Endothelial cell of umbilical vein (primary cell): ENCODE measurements at regions not wholly inside any gene's neighbourhood (a gene's known extent, or its start where the extent isn't known, plus 50 kb on each side); places are given as distances from the start of the nearest gene placed in this dataset.

ENCODE experiments used
- BruUV-seq: library from RNA; stranded (reverse); fragments of 400-500 nt; replicated peaks from 2 replicates; lab custom pipeline; 2021; lab: Mats Ljungman, UMichigan
- CTCF ChIA-PET: fragments of 300-600, 350-600 bp; sonication (Branson Sonifier 250); formaldehyde crosslinking; loops from one replicate; lab custom pipeline; 2021; ENCODE audit warnings: antibody characterized with exemption, inconsistent platforms; lab: Charles Lee
- POLR2A ChIA-PET: fragments of 300-600, 350-600 bp; sonication (Branson Sonifier 250); formaldehyde crosslinking; loops from one replicate; lab custom pipeline; 2021; ENCODE audit warnings: antibody characterized with exemption, inconsistent platforms; lab: Charles Lee
- DNase-seq: peaks from one replicate; pipeline ENCODE4 v3.0.0-alpha.2; 2011; ENCODE audit warnings: low read depth, low spot score
- FAIRE-seq: peaks from 2 replicates; lab custom pipeline; 2011; peaks lifted over from hg19 to GRCh38; lab: Jason Lieb, UNC
- H2AFZ ChIP-seq: 2 replicates; pipeline ENCODE4 v1.6.0; 2012; ENCODE audit warnings: low read depth, low read length, control low read depth, inconsistent platforms
- H3K27ac ChIP-seq: 2 replicates; pipeline ENCODE4 v1.5.1; 2011; ENCODE audit warnings: low read depth, mild to moderate bottlenecking, control low read depth, low read length, moderate library complexity; ENCODE audit not compliant: insufficient read depth
- H3K27me3 ChIP-seq, 2 experiments: 2 replicates each; pipeline versions ENCODE4 v1.6.0 to v1.6.1; 2011; ENCODE audit warnings: low read length in 2 of 2, mixed read lengths in 1 of 2; ENCODE audit not compliant: control insufficient read depth in 2 of 2, insufficient read depth in 2 of 2
- H3K36me3 ChIP-seq, 2 experiments: 2 replicates in 1 of 2; 3 replicates in 1 of 2; pipeline ENCODE4 v1.5.1; 2011; ENCODE audit warnings: low read length in 2 of 2, mild to moderate bottlenecking in 1 of 2, moderate library complexity in 1 of 2; ENCODE audit not compliant: control insufficient read depth in 2 of 2, insufficient read depth in 2 of 2; ENCODE audit errors: extremely low read depth in 1 of 2
- H3K4me1 ChIP-seq: 3 replicates; pipeline ENCODE4 v1.5.1; 2011; ENCODE audit warnings: mild to moderate bottlenecking, low read length; ENCODE audit not compliant: control insufficient read depth, insufficient read depth; ENCODE audit errors: extremely low read depth
- H3K4me2 ChIP-seq: 2 replicates; pipeline ENCODE4 v1.6.1; 2011; ENCODE audit warnings: low read length, control low read depth, mixed read lengths; ENCODE audit not compliant: insufficient read depth
- H3K4me3 ChIP-seq, 3 experiments: fragments of 200-600 bp in 1 of 3; sonication (generic), shearing (Covaris generic) in 1 of 3; replicated peaks in 1 of 3; 2 replicates each; pipeline ENCODE4 v1.5.1; 2011 to 2016; ENCODE audit warnings: control low read depth in 3 of 3, low read length in 3 of 3, mild to moderate bottlenecking in 2 of 3, inconsistent platforms in 1 of 3, low read depth in 1 of 3, moderate library complexity in 1 of 3; ENCODE audit not compliant: insufficient read depth in 1 of 3
- H3K79me2 ChIP-seq: 2 replicates; pipeline ENCODE4 v1.6.0; 2012; ENCODE audit warnings: low read length, inconsistent platforms; ENCODE audit not compliant: control insufficient read depth, insufficient read depth
- H3K9ac ChIP-seq: replicated peaks from 2 replicates; pipeline ENCODE3; 2011; ENCODE audit warnings: low read length, control low read depth; ENCODE audit not compliant: insufficient read depth; ENCODE audit errors: extremely low read depth
- H3K9me1 ChIP-seq: replicated peaks from 3 replicates; pipeline ENCODE4 v1.6.0; 2011; ENCODE audit warnings: mild to moderate bottlenecking, low read length; ENCODE audit not compliant: control insufficient read depth, insufficient read depth; ENCODE audit errors: extremely low read depth
- H3K9me3 ChIP-seq: replicated peaks from 2 replicates; pipeline ENCODE4 v1.5.1; 2012; ENCODE audit warnings: low read length, inconsistent platforms; ENCODE audit not compliant: control insufficient read depth, insufficient read depth
- H4K20me1 ChIP-seq: replicated peaks from 2 replicates; pipeline ENCODE3; 2011; ENCODE audit warnings: mild to moderate bottlenecking, low read length; ENCODE audit not compliant: control insufficient read depth, insufficient read depth; ENCODE audit errors: extremely low read depth
- CTCF ChIP-seq, 2 donors: IDR thresholded peaks; 1 replicate in 1 of 2; 2 replicates in 1 of 2; pipeline ENCODE4 v1.5.1; 2011; ENCODE audit warnings: low read length in 2 of 2, mild to moderate bottlenecking in 2 of 2, moderate library complexity in 2 of 2, control low read depth in 1 of 2, inconsistent platforms in 1 of 2, low read depth in 1 of 2; ENCODE audit not compliant: insufficient read depth in 1 of 2; ENCODE audit errors: extremely low read depth in 1 of 2
- EZH2 ChIP-seq: IDR thresholded peaks from 2 replicates; pipeline ENCODE4 v1.6.1; 2012; ENCODE audit warnings: borderline replicate concordance, low read depth, mild to moderate bottlenecking, moderate library complexity, low read length, inconsistent platforms; ENCODE audit not compliant: severe bottlenecking
- FOS ChIP-seq: IDR thresholded peaks from 2 replicates; pipeline ENCODE4 v1.6.1; 2011; ENCODE audit warnings: mild to moderate bottlenecking, low read length, moderate library complexity, borderline replicate concordance; ENCODE audit not compliant: insufficient read depth
- GATA2 ChIP-seq: IDR thresholded peaks from 2 replicates; pipeline ENCODE4 v1.7.0; 2011; ENCODE audit warnings: low read depth, mild to moderate bottlenecking, moderate library complexity, mixed read lengths, low read length; ENCODE audit not compliant: insufficient read length, insufficient read depth
- JUN ChIP-seq: IDR thresholded peaks from 2 replicates; pipeline ENCODE4 v1.6.1; 2011; ENCODE audit warnings: borderline replicate concordance, low read depth; ENCODE audit not compliant: insufficient read length, insufficient read depth
- MAX ChIP-seq: IDR thresholded peaks from 2 replicates; pipeline ENCODE4 v1.6.1; 2011; ENCODE audit not compliant: insufficient read depth, insufficient read length
- MYC ChIP-seq: IDR thresholded peaks from one replicate; pipeline ENCODE4 v1.6.1; 2011; ENCODE audit warnings: mild to moderate bottlenecking, low read depth, low read length
- POLR2A ChIP-seq: IDR thresholded peaks from 2 replicates; pipeline ENCODE4 v1.6.1; 2012; ENCODE audit warnings: low read depth, mild to moderate bottlenecking, control low read depth, low read length
- POLR2AphosphoS5 ChIP-seq: IDR thresholded peaks from 2 replicates; pipeline ENCODE4 v1.6.1; 2012; ENCODE audit warnings: low read depth, mild to moderate bottlenecking, control low read depth, low read length, moderate library complexity; ENCODE audit not compliant: insufficient read depth
- dilution Hi-C: fragments of 300-500 bp; cut with MboI; formaldehyde crosslinking; loops from one replicate; pipeline ENCODE4 v1.15.0; 2019; ENCODE audit warnings: low sequenced_read_pairs; ENCODE audit not compliant: extremely low pct_ligation_motif_present
- intact Hi-C: fragments of 100-400 bp; cut with micrococcal nuclease; formaldehyde crosslinking; loops from one replicate; pipeline ENCODE4 v1.10.0; 2022

- intact Hi-C loops = no loop called here
- no peaks in the 10 kb centered on the region for H4K20me1 ChIP-seq
- no peaks in the 10 kb centered on the region for H3K9me3 ChIP-seq
- no peaks in the 10 kb centered on the region for H3K27me3 ChIP-seq
- POLR2A ChIA-PET = no interaction called here
- H2AFZ ChIP-seq = no peak overlapping the region
- H3K4me3 ChIP-seq = no peak overlapping the region
- H3K9me1 ChIP-seq = no peaks in the 10 kb centered on the region
- no peaks in the 10 kb centered on the region for H3K4me1 ChIP-seq
- TF ChIP-seq MAX (no peak), POLR2AphosphoS5 (no peak), POLR2A (no peak), GATA2 (no peak), EZH2 (no peak), FOS (no peak)
- dilution Hi-C loops = no loop called here
- H3K79me2 ChIP-seq = no peaks in the 10 kb centered on the region
- no peak overlapping the region for H3K27ac ChIP-seq
- BruUV-seq = no TSS peak
- DNase-seq (no peak), FAIRE-seq (no peak)
- H3K4me2 ChIP-seq = no peak overlapping the region
- CTCF ChIA-PET = no interaction called here
- no peak overlapping the region for H3K9ac ChIP-seq
- H3K36me3 ChIP-seq = no peaks in the 10 kb centered on the region
Observed at GRCh38 chr14:47993883-47994282, 318.5 kb upstream of the MDGA2 start.

- no peaks in the 10 kb centered on the region for H3K9me3 ChIP-seq
- DNase-seq (no peak), FAIRE-seq (no peak)
- no peak overlapping the region for H3K4me3 ChIP-seq
- ChIA-PET POLR2A (no interaction called here), CTCF (no interaction called here)
- H3K27ac ChIP-seq = no peak overlapping the region
- H3K9ac ChIP-seq = no peak overlapping the region
- H4K20me1 ChIP-seq = no peaks in the 10 kb centered on the region
- H3K79me2 ChIP-seq = no peaks in the 10 kb centered on the region
- intact Hi-C loops = no loop called here
- H3K36me3 ChIP-seq = no peaks in the 10 kb centered on the region
- TF ChIP-seq MAX (no peak), JUN (no peak), CTCF (IDR thresholded peaks at IDR 0.05; ENCODE audit: extremely low read depth in 1 of 2, insufficient read depth in 1 of 2, low read depth in 1 of 2, low read length in 2 of 2) (no peak), FOS (no peak), POLR2AphosphoS5 (no peak), MYC (no peak), GATA2 (no peak), EZH2 (no peak), POLR2A (no peak)
- dilution Hi-C loops = no loop called here
- BruUV-seq = no TSS peak
- H3K4me1 ChIP-seq = no peaks in the 10 kb centered on the region
- no peak overlapping the region for H3K4me2 ChIP-seq
- H3K27me3 ChIP-seq = no peaks in the 10 kb centered on the region
- H3K9me1 ChIP-seq = no peaks in the 10 kb centered on the region
- no peak overlapping the region for H2AFZ ChIP-seq
Observed at GRCh38 chr14:47988175-47988574, 312.8 kb upstream of the MDGA2 start.
